OCI-LY3 (cell line): ENCODE measurements at regions not wholly inside any gene's neighbourhood (a gene's known extent, or its start where the extent isn't known, plus 50 kb on each side); places are given as distances from the start of the nearest gene placed in this dataset.

Source experiments
- H2AFZ ChIP-seq: fragments of 200-600, 300-600 bp; shearing (Covaris generic); 2 replicates; pipeline ENCODE4 v1.6.0; 2014; ENCODE audit warnings: antibody characterized with exemption, low read depth, low read length
- H3K27ac ChIP-seq: fragments of 200-600, 300-600 bp; sonication (generic); 2 replicates; pipeline ENCODE4 v1.5.1; 2014; ENCODE audit warnings: mild to moderate bottlenecking, low read length, moderate library complexity, mixed read lengths
- H3K27me3 ChIP-seq: fragments of 200-600, 300-600 bp; sonication (generic); 2 replicates; pipeline ENCODE4 v1.6.1; 2014; ENCODE audit warnings: low read depth, low read length, mixed read lengths
- H3K36me3 ChIP-seq: fragments of 200-600, 300-600 bp; sonication (generic); replicated peaks from 2 replicates; pipeline ENCODE3; 2014; ENCODE audit warnings: low read depth, low read length, mixed read lengths
- H3K4me1 ChIP-seq: fragments of 300-600, 200-600 bp; sonication (generic); 2 replicates; pipeline ENCODE4 v1.6.1; 2014; ENCODE audit warnings: low read length, mixed read lengths
- H3K4me2 ChIP-seq: fragments of 200-600, 300-600 bp; sonication (generic); 2 replicates; pipeline ENCODE4 v1.6.1; 2014; ENCODE audit warnings: low read length, mixed read lengths
- H3K4me3 ChIP-seq: fragments of 300-600, 200-600 bp; sonication (generic); 2 replicates; pipeline ENCODE4 v1.5.1; 2014; ENCODE audit warnings: antibody characterized with exemption, mild to moderate bottlenecking, low read length, moderate library complexity
- H3K79me2 ChIP-seq: fragments of 300-600, 200-600 bp; shearing (Covaris generic); 2 replicates; pipeline ENCODE4 v1.6.1; 2014; ENCODE audit warnings: mild to moderate bottlenecking, low read length, mixed read lengths
- H3K9ac ChIP-seq: fragments of 300-600, 200-600 bp; shearing (Covaris generic); 2 replicates; pipeline ENCODE4 v1.6.0; 2014; ENCODE audit warnings: mild to moderate bottlenecking, low read length, moderate library complexity
- H3K9me3 ChIP-seq: fragments of 200-600, 300-600 bp; shearing (Covaris generic); 2 replicates; pipeline ENCODE4 v1.6.1; 2014; ENCODE audit warnings: low read length, mixed read lengths; ENCODE audit not compliant: insufficient read depth
- H4K20me1 ChIP-seq: fragments of 200-600, 300-600 bp; sonication (generic); 2 replicates; pipeline ENCODE4 v1.6.1; 2016; ENCODE audit warnings: low read length, mixed read lengths; ENCODE audit not compliant: insufficient read depth
- CTCF ChIP-seq: fragments of 200-600, 300-600 bp; sonication (generic); IDR thresholded peaks from 2 replicates; pipeline ENCODE4 v1.5.1; 2014; ENCODE audit warnings: antibody characterized with exemption, low read length, low read depth
- EZH2phosphoT487 ChIP-seq: fragments of 200-600 bp; shearing (Covaris generic); IDR thresholded peaks from 2 replicates; pipeline ENCODE4 v1.6.1; 2018; ENCODE audit warnings: antibody characterized with exemption, mixed run types, low read depth

- Histone ChIP-seq H3K4me2 (no peak overlapping the region), H3K79me2 (no peaks in the 10 kb centered on the region), H3K36me3 (no peaks in the 10 kb centered on the region), H3K27ac (no peak overlapping the region), H3K27me3 (peaks cover 43% of the 10 kb centered on the region), H4K20me1 (peaks cover 3% of the 10 kb centered on the region; the same call in 1 of the 2 replicates), H3K9ac (no peak overlapping the region), H3K9me3 (no peaks in the 10 kb centered on the region), H3K4me1 (peaks cover 23% of the 10 kb centered on the region), H2AFZ (no peak overlapping the region), H3K4me3 (no peak overlapping the region)
- TF ChIP-seq EZH2phosphoT487 = no peak
- no peak for TF ChIP-seq CTCF
Measured at GRCh38 chr10:8128511-8128910, 74.0 kb downstream of the GATA3 start.

DNA sequence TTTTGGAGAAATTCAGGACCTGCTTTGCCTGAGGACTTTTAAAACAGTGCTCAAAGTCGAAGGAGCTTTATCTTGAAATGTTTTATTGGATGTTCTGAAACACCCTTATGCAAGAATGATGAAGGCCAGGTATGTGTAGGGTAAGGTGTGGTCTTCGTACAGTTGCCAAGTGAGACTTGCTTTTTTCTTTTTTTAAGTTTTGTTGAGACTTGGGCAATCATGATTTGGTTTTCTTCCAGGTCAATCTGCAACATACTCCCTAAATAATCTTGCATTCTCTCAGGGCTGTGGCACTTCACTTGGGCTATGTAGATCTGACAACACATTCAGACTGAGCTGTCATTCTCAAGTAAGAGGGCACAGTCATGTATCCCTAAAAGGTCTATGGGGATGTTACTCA, 75.0 kb downstream of the GATA3 start:
- Histone ChIP-seq H4K20me1 (peaks cover 7% of the 10 kb centered on the region; the same call in 1 of the 2 replicates), H2AFZ (no peak overlapping the region), H3K27me3 (peaks cover 50% of the 10 kb centered on the region), H3K4me1 (peaks cover 25% of the 10 kb centered on the region), H3K36me3 (no peaks in the 10 kb centered on the region), H3K4me2 (no peak overlapping the region), H3K27ac (no peak overlapping the region), H3K9me3 (no peaks in the 10 kb centered on the region), H3K4me3 (no peak overlapping the region), H3K79me2 (no peaks in the 10 kb centered on the region), H3K9ac (no peak overlapping the region)
- no peak for TF ChIP-seq CTCF
- TF ChIP-seq EZH2phosphoT487 = no peak

DNA sequence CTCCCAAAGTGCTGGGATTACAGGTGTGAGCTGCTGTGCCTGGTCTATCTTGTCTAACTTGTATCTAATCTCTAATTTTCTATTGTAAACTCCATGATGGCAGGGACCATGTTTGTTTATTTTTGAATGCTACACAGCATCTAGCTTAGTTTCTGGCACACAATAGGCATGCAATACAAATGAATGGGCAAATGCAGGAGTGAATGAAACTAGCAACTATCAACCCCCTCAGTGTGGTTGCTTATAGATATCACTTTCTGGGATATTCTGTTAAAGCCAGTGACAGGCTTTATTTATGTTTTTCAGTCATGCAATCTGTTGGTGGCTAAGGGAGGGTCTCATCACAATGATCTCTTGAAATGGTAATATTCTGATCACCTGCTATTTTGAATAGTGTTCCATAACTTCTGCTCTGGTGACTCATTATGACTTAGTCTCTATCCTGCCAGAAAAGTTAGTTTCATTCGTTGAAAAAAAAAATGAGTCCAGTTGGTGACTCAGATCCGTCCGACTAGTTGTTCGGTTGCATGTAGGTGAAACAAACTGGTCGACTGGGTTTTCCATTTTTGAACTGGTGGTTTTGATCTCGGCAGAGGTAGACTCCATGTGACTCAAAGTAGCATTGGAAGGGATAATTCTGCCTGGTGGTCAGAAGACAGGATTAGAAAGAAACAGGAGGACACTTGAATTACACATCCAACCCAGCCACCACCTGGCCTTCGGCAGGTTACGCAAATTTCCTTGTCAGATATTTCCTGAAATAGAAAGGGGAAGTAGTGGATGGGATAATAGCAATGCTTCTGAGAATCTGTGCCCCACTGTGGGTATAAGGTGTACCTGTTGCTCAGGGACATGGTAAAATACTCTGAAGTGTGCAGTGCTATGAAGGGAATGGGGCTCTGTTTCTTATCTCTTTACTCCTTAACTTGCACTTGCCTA, 76.8 kb downstream of the GATA3 start:
- H3K9me3 ChIP-seq = no peaks in the 10 kb centered on the region
- TF ChIP-seq CTCF = no peak
- no peak for TF ChIP-seq EZH2phosphoT487
- peaks cover 7% of the 10 kb centered on the region; the same call in 1 of the 2 replicates for H4K20me1 ChIP-seq
- H3K36me3 ChIP-seq = no peaks in the 10 kb centered on the region
- peak overlapping the region; percentile 28 for H3K4me2 ChIP-seq
- no peak overlapping the region for H3K9ac ChIP-seq
- H3K4me3 ChIP-seq = peak overlapping the region; percentile 7; the same call in 1 of the 2 replicates
- no peaks in the 10 kb centered on the region for H3K79me2 ChIP-seq
- H2AFZ ChIP-seq = no peak overlapping the region
- peaks cover 25% of the 10 kb centered on the region for H3K4me1 ChIP-seq
- peaks cover 49% of the 10 kb centered on the region for H3K27me3 ChIP-seq
- no peak overlapping the region for H3K27ac ChIP-seq

DNA sequence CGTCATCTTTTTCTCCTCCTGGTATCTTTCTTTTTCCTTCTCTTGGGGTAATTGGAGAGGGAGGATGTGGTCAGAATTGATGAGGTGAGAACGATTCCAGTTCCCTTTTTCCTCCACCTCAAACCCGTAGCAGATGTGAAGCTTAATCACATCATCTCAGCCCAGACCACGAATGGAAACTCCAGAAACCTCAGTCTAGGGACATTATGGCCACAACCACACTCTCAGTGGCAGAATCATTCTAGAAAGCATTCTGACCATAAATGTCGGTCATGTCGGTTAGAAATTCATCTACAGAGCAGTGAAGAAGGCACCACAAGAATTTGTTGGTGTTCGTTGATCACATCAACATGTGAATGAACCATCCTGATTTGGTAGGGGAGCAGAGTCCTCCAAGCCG, 78.7 kb downstream of the GATA3 start:
- TF ChIP-seq CTCF (no peak), EZH2phosphoT487 (peak; percentile 75)
- Histone ChIP-seq H3K4me3 (peak overlapping the region; percentile 21; the same call in 1 of the 2 replicates), H3K27me3 (peaks cover 51% of the 10 kb centered on the region), H3K36me3 (no peaks in the 10 kb centered on the region), H2AFZ (no peak overlapping the region), H3K9me3 (no peaks in the 10 kb centered on the region), H3K4me2 (peak overlapping the region; percentile 59), H3K79me2 (no peaks in the 10 kb centered on the region), H4K20me1 (peaks cover 7% of the 10 kb centered on the region; the same call in 1 of the 2 replicates), H3K9ac (no peak overlapping the region), H3K4me1 (peaks cover 25% of the 10 kb centered on the region), H3K27ac (no peak overlapping the region)
